ENCODE measurements at regions not wholly inside any gene's neighbourhood (a gene's known extent, or its start where the extent isn't known, plus 50 kb on each side); places are given as distances from the start of the nearest gene placed in this dataset.

DNA sequence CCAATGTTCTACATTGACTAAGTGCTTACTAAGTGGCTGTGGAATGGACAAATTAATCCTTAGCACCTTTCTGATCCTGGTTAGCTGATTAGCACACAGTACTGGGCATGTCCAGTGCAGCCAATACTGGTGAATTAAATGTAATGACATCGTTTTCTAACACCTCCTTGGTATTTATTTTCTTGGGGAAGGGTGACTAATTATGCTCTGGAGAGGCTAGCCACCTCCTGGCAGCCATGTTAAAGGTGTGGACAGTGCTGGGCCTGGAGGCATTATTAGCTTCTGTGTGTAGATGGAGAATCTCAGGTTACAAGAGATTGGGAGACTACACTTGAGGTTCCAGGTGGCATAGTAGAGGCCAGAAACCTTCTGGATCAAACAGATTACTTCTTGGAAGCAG, 230.9 kb upstream of the DDHD1 start:
- no peak overlapping the region for H2BK15ac ChIP-seq (ENCODE audit: low read length)
- H2AK5ac ChIP-seq (ENCODE audit: low read depth, low read length), result no peak overlapping the region
- ChIA-PET POLR2A (ENCODE audit: partially characterized antibody) (interaction anchor here (0.7 kb wide), 1 partner anchor 16 kb away, joined by 3 read pairs; no protein-coding TSS in a partner anchor), CTCF (ENCODE audit: partially characterized antibody) (interaction anchor here (1.7 kb wide), 1 partner anchor 88 kb away, joined by 3 read pairs; no protein-coding TSS in a partner anchor)
- no peaks in the 10 kb centered on the region for H3K9me3 ChIP-seq (ENCODE audit: insufficient read depth in 2 of 2, low read depth in 1 of 2, low read length in 1 of 2)
- H3K4me2 ChIP-seq (ENCODE audit: insufficient read depth in 1 of 2, low read depth in 2 of 2, low read length in 2 of 2), result no peak overlapping the region
- no peaks in the 10 kb centered on the region for H3K79me1 ChIP-seq (ENCODE audit: low read depth, low read length)
- H3K14ac ChIP-seq (ENCODE audit: insufficient read length), result no peak overlapping the region
- no peak overlapping the region for H4K91ac ChIP-seq (replicated peaks; ENCODE audit: insufficient read length, low read length)
- no peaks in the 10 kb centered on the region for H3K4me1 ChIP-seq (replicated peaks in 1 of 4; ENCODE audit: control insufficient read depth in 3 of 4, insufficient read depth in 4 of 4, low read length in 3 of 4)
- no peaks in the 10 kb centered on the region for H4K20me1 ChIP-seq (replicated peaks in 1 of 2; ENCODE audit: control insufficient read depth in 1 of 2, insufficient read depth in 2 of 2, low read length in 2 of 2)
- no peak overlapping the region for H3K23ac ChIP-seq (ENCODE audit: insufficient read length)
- TF ChIP-seq ATF3 (IDR thresholded peaks at IDR 0.05; ENCODE audit: insufficient read depth, low read depth, low read length), result no peak
- no peak for TF ChIP-seq CBX5 (IDR thresholded peaks at IDR 0.05; ENCODE audit: low read depth, low read length)
- TF ChIP-seq HDAC2 (IDR thresholded peaks at IDR 0.05; ENCODE audit: borderline replicate concordance in 1 of 2, low read depth in 2 of 2, low read length in 2 of 2), result no peak
- no peak for TF ChIP-seq TAF7 (optimal IDR thresholded peaks at IDR 0.05; ENCODE audit: borderline replicate concordance, low read depth, low read length)
- TF ChIP-seq RAD21 (IDR thresholded peaks at IDR 0.05 in 1 of 2, conservative IDR thresholded peaks at IDR 0.05 in 1 of 2; ENCODE audit: low read depth in 2 of 2, low read length in 2 of 2), result no peak
- TF ChIP-seq POLR2AphosphoS5 (IDR thresholded peaks at IDR 0.05; ENCODE audit: low read depth, low read length), result no peak
- no peak for TF ChIP-seq SP1 (IDR thresholded peaks at IDR 0.05; ENCODE audit: low read depth, low read length)
- no peak for TF ChIP-seq CTBP2 (IDR thresholded peaks at IDR 0.05; ENCODE audit: borderline replicate concordance, insufficient read depth, insufficient read length, low read length)
- TF ChIP-seq EZH2 (IDR thresholded peaks at IDR 0.05; ENCODE audit: low read depth, low read length, severe bottlenecking), result no peak
- no peak for TF ChIP-seq ATF2 (IDR thresholded peaks at IDR 0.05; ENCODE audit: low read length)
- no peak for TF ChIP-seq MAX (IDR thresholded peaks at IDR 0.05)
- H3K18ac ChIP-seq (ENCODE audit: extremely low read depth, low read length), result no peak overlapping the region
- H2BK120ac ChIP-seq (replicated peaks; ENCODE audit: low read depth, low read length), result no peak overlapping the region
- no peak overlapping the region for H3K56ac ChIP-seq (replicated peaks; ENCODE audit: insufficient read length, low read depth, low read length)
- H3K79me2 ChIP-seq (ENCODE audit: control insufficient read depth in 1 of 2, insufficient read depth in 2 of 2, low read length in 2 of 2), result no peaks in the 10 kb centered on the region
- no peaks in the 10 kb centered on the region for H3K36me3 ChIP-seq (ENCODE audit: control insufficient read depth in 2 of 4, insufficient read depth in 4 of 4, low read length in 3 of 4)
- H3K27ac ChIP-seq (ENCODE audit: low read depth, low read length), result no peak overlapping the region
- 83% methylated on average over 1 of the region's 1 CpG; no CpG with 5 or more reads in 1 of the 2 experiments for WGBS, 2 experiments (ENCODE audit: extremely low coverage in 1 of 2, insufficient coverage in 1 of 2, insufficient read length in 1 of 2, insufficient replicate concordance in 2 of 2, low coverage in 1 of 2, low lambda C conversion rate in 2 of 2, missing lambda C conversion rate in 1 of 2)
- no peak overlapping the region for H4K8ac ChIP-seq (ENCODE audit: extremely low read depth, insufficient read depth, low read length)
- DNase-seq (ENCODE audit: low read depth in 1 of 2, low spot score in 2 of 2) (no peak), FAIRE-seq (no peak)
- H2BK5ac ChIP-seq (ENCODE audit: low read depth, low read length), result no peak overlapping the region
- no peak overlapping the region for H3K4ac ChIP-seq (replicated peaks; ENCODE audit: insufficient read length, low read depth, low read length)
- no peaks in the 10 kb centered on the region for H3K23me2 ChIP-seq (ENCODE audit: low read depth, low read length)
- no peak overlapping the region for H4K5ac ChIP-seq (ENCODE audit: insufficient read length, low read depth, low read length)
- no peak overlapping the region for H3K4me3 ChIP-seq (ENCODE audit: extremely low read depth in 1 of 4, insufficient read depth in 2 of 4, low read depth in 3 of 4, low read length in 4 of 4)
- H2BK20ac ChIP-seq (ENCODE audit: low read length), result no peak overlapping the region
- H3K9ac ChIP-seq (replicated peaks in 1 of 4; ENCODE audit: extremely low read depth in 1 of 4, low read depth in 3 of 4, low read length in 3 of 4), result no peak overlapping the region
- no peaks in the 10 kb centered on the region for H3K27me3 ChIP-seq (replicated peaks in 1 of 4; ENCODE audit: control insufficient read depth in 3 of 4, extremely low read depth in 1 of 4, insufficient read depth in 3 of 4, low read length in 3 of 4)
- H2AFZ ChIP-seq (ENCODE audit: low read length), result no peak overlapping the region
- H2BK12ac ChIP-seq (ENCODE audit: low read depth, low read length), result no peak overlapping the region

Measured in H1 (cell line).